ENCODE measurements at regions not wholly inside any gene's neighbourhood (a gene's known extent, or its start where the extent isn't known, plus 50 kb on each side); places are given as distances from the start of the nearest gene placed in this dataset.

DNA sequence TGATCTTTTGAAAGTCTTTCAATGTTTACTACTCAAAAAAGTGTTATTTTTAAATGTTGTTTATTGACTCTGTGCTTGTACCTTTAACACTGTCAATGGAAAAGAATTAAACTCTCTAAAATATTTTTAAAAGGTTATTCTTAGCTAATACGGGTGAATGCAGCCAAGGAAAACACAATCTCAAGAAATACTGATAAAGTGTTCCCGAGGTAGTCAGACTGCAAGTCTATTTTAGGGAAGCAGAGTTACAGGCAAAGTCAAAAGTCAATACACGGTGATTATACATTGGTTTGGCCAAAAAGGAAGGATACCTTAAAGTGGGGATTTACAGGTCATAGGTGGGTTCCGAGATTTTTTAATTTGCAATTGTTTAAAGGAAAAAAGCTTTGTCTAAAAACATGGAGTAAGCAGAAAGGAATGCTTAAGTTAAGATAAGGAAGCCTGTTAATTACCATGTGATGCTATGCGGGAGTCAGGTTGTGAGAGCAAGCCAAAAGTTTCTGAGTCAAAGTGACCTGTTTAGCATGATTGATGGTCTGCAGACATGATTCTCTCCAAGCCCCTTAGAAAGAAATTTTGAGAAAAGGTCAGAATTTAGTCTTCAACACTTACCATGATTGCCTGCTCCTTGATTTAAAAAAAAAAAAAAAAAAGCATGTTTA is 288.4 kb downstream of the KLHL4 start:
- no peak overlapping the region; the same call in 1 of the 2 replicates for H3K4me2 ChIP-seq
- H2AFZ ChIP-seq: no peak overlapping the region
- no TSS peak for BruUV-seq (replicated peaks)
- H3K4me1 ChIP-seq (replicated peaks; ENCODE audit: insufficient read depth): no peaks in the 10 kb centered on the region
- H3K9me3 ChIP-seq (ENCODE audit: insufficient read depth, low read depth): no peaks in the 10 kb centered on the region
- DNase-seq: no peak
- H3K36me3 ChIP-seq (ENCODE audit: low read depth): no peaks in the 10 kb centered on the region
- H3K79me2 ChIP-seq (ENCODE audit: low read depth): no peaks in the 10 kb centered on the region
- H3K27ac ChIP-seq: no peak overlapping the region
- H3K4me3 ChIP-seq: no peak overlapping the region
- TF ChIP-seq, protein P1, sequence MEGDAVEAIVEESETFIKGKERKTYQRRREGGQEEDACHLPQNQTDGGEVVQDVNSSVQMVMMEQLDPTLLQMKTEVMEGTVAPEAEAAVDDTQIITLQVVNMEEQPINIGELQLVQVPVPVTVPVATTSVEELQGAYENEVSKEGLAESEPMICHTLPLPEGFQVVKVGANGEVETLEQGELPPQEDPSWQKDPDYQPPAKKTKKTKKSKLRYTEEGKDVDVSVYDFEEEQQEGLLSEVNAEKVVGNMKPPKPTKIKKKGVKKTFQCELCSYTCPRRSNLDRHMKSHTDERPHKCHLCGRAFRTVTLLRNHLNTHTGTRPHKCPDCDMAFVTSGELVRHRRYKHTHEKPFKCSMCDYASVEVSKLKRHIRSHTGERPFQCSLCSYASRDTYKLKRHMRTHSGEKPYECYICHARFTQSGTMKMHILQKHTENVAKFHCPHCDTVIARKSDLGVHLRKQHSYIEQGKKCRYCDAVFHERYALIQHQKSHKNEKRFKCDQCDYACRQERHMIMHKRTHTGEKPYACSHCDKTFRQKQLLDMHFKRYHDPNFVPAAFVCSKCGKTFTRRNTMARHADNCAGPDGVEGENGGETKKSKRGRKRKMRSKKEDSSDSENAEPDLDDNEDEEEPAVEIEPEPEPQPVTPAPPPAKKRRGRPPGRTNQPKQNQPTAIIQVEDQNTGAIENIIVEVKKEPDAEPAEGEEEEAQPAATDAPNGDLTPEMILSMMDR (conservative IDR thresholded peaks at IDR 0.05): no peak
- no peaks in the 10 kb centered on the region for H3K27me3 ChIP-seq (ENCODE audit: insufficient read depth, low read depth)
- ChIA-PET POLR2A (ENCODE audit: unreplicated experiment) (no interaction called here), CTCF (no interaction called here)
- intact Hi-C loops (cut with micrococcal nuclease; ENCODE audit: unreplicated experiment): no loop called here
- no peaks in the 10 kb centered on the region for H4K20me1 ChIP-seq (ENCODE audit: insufficient read depth)
- H3F3A ChIP-seq (ENCODE audit: insufficient read depth, low read depth): no peaks in the 10 kb centered on the region
- H3K9me2 ChIP-seq (ENCODE audit: insufficient read depth): no peaks in the 10 kb centered on the region

DNA sequence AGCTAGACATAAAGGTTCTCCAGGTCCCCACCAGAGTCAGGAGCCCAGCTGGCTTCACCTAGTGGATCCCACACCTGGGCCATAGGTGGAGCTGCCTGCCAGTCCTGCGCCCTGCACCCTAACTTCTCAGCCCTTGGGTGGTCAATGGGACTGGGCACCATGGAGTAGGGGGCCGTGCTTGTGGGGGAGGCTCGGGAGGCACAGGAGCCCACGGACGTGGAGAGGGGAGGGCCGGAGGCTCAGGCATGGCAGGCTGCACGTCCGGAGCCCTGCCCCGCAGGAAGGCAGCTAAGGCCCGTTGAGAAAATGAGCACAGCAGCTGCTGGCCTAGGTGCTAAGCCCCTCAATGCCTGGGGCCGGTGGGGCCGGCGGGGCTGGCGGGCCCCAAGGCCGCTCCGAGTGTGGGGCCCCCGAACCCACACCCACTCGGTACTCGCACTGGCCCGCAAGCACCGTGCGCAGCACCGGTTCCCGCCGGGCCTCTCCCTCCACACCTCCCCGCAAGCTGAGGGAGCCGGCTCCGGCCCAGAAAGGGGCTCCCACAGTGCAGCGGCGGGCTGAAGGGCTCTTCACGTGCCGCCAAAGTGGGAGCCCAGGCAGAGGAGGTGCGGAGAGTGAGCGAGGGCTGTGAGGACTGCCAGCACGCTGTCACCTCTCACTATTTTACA is 291.1 kb downstream of the KLHL4 start:
- Histone ChIP-seq H3K4me3 (no peak overlapping the region), H3K4me1 (replicated peaks; ENCODE audit: insufficient read depth) (no peaks in the 10 kb centered on the region; the same call in 1 of the 2 replicates), H2AFZ (no peak overlapping the region), H4K20me1 (ENCODE audit: insufficient read depth) (no peaks in the 10 kb centered on the region), H3F3A (ENCODE audit: insufficient read depth, low read depth) (no peaks in the 10 kb centered on the region), H3K9me2 (ENCODE audit: insufficient read depth) (no peaks in the 10 kb centered on the region), H3K27ac (no peak overlapping the region), H3K36me3 (ENCODE audit: low read depth) (no peaks in the 10 kb centered on the region), H3K79me2 (ENCODE audit: low read depth) (no peaks in the 10 kb centered on the region), H3K4me2 (no peak overlapping the region), H3K9me3 (ENCODE audit: insufficient read depth, low read depth) (no peaks in the 10 kb centered on the region), H3K27me3 (ENCODE audit: insufficient read depth, low read depth) (no peaks in the 10 kb centered on the region)
- intact Hi-C loops (cut with micrococcal nuclease; ENCODE audit: unreplicated experiment): no loop called here
- ChIA-PET CTCF (no interaction called here), POLR2A (ENCODE audit: unreplicated experiment) (no interaction called here)
- BruUV-seq (replicated peaks): no TSS peak
- no peak for DNase-seq
- no peak for TF ChIP-seq EZH2 (IDR thresholded peaks at IDR 0.05; ENCODE audit: low read depth)

DNA sequence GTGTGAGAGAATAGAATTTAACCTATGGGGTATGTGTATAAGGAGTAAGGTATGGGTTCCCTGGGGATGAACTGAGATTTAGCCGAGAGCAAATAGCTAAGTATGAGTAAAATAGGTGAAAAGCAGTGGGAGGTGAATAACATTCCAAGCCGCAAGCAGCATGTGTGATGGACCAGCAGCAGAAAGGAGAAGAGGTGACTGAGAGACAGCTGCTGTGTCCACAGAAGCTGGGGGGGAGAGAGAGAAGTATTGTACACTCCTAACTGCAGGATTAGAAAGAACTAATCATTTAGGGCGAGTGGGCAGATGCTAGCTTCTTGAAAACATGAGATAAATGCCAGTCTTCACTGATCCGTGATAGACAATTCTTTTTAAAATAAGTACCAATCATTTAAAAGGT is 296.0 kb downstream of the KLHL4 start:
- ChIA-PET POLR2A (ENCODE audit: unreplicated experiment) (no interaction called here), CTCF (no interaction called here)
- BruUV-seq (replicated peaks): no TSS peak
- no peak overlapping the region for H3K4me3 ChIP-seq
- H3K4me1 ChIP-seq (replicated peaks; ENCODE audit: insufficient read depth): no peaks in the 10 kb centered on the region; the same call in 1 of the 2 replicates
- no peaks in the 10 kb centered on the region for H3K27me3 ChIP-seq (ENCODE audit: insufficient read depth, low read depth)
- H3K27ac ChIP-seq: no peak overlapping the region
- H4K20me1 ChIP-seq (ENCODE audit: insufficient read depth): no peaks in the 10 kb centered on the region
- no peak overlapping the region for H2AFZ ChIP-seq
- no peak overlapping the region; the same call in 1 of the 2 replicates for H3K4me2 ChIP-seq
- intact Hi-C loops (cut with micrococcal nuclease; ENCODE audit: unreplicated experiment): loop anchor here (10.0 kb wide), 1 partner anchor 89 kb away; no protein-coding TSS in a partner anchor
- DNase-seq: peak; percentile 16 to 52
- no peaks in the 10 kb centered on the region for H3K9me3 ChIP-seq (ENCODE audit: insufficient read depth, low read depth)
- no peaks in the 10 kb centered on the region for H3K9me2 ChIP-seq (ENCODE audit: insufficient read depth)
- H3K79me2 ChIP-seq (ENCODE audit: low read depth): no peaks in the 10 kb centered on the region
- no peaks in the 10 kb centered on the region for H3K36me3 ChIP-seq (ENCODE audit: low read depth)
- H3F3A ChIP-seq (ENCODE audit: insufficient read depth, low read depth): no peaks in the 10 kb centered on the region
- TF ChIP-seq, protein P1 (conservative IDR thresholded peaks at IDR 0.05): no peak
- TF ChIP-seq EZH2 (IDR thresholded peaks at IDR 0.05; ENCODE audit: low read depth): no peak
